ENCODE measurements at regions not wholly inside any gene's neighbourhood (a gene's known extent, or its start where the extent isn't known, plus 50 kb on each side); places are given as distances from the start of the nearest gene placed in this dataset.
"Not testable (repeated sequence)": the region's sequence is repeated elsewhere in the genome, so short reads cannot be mapped to it uniquely, and the experiment has no call there.

DNA sequence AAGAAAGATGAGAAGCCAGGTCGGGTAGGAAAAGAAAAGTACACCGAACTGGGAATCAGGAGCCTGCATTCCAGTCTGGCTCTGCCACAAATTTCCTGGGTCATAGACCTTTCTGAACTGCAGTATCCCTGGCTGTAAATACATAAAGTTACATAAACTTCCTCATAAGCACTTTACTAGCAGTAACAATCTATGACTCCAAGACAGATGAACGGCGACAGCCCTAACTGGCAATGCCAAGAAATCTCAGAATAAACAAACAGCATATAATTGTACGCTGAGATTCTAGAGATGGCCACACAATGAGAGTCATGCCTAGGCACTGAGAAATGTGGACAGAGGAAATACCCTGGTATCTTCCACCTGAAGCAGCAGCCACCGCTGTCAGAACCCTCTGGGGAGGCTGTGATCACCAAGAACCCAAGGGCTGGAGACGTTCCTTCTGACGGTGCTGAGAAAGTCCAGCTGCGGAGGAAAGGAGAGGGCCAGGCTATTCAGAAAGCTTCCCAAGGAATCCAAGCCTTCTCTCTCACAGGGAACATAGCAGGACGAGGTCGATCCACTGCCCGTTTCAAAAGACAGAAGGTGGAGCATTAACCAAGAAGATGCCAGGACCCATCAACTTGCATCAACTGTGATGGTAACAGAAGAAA, 89.3 kb upstream of the SLC66A3 start:
- DNase-seq (ENCODE audit: low spot score) = no peak
- in situ Hi-C loops (cut with HindIII; ENCODE audit: low sequenced_read_pairs) = no loop called here

DNA sequence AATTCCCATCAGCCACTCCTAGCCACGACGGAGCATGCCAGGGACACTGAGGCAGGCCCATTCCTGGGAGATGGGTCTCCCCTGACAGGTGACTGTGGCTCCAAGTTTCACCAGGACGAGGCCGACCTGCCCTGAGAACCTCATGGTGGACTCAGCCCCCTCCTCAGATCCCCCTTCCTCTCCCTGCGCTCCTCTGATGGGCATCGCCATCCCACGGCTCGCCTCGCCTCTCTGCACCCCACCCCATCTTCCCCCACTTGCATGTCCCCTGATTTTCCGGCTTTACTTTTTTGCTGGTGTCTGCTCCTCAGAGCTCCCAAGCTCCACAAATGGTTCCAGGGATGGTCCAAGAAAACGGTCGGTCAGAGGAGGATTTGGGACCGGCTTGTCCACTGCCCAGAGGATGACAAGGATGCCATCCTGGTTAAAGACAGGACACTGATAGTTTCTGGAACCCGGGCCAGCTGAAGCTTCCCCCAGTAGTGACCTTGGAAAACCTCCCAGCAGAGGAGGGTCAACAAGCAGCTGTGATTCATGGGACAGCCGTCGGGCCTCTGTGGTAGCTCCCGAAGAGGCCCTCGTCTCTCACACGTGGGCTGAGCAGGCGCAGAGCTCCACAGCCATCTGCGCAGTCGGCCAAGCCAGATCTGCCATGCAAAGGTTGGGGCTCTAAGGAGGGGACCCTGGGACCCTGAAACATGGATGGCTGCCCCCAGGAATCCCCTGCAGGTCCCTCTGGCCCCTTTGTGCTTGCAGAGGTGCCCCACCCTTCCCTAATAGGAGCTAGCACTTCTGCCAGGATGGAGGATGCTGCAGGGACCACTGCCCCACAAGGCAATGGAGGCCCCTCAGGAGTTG, 87.8 kb upstream of the SLC66A3 start:
- DNase-seq (ENCODE audit: low spot score) = no peak

DNA sequence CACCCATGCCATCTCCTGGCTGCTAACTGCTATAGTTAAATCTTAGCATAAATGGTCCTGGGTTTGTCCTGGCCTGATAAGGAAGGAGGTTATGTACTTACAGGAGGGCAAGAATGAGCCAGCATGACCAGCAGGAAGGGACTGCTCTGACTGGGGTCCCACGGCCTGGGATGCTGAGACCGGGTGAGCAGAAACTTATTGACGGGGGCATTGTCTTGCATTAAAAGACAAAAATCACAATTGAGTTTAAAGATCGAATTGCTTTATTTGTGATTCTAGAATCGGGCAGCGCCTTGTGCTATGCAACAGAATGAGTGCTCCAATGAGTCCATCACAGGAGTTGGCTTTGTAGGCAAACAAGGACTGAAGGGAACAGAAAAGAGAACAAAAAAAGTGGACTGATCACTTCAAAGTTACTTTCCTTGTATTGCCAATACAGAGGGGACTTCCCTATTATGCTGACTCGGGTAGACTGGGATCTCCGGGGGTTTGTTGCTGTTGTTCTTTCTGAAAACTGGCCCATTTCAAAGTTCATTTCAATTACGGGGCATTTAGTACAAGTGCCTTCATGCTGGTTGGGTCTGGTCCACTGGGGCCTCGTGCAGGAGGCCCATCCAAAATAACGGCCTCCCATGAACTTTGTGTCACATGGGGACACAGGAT, 87.1 kb upstream of the SLC66A3 start:
- in situ Hi-C loops (cut with HindIII; ENCODE audit: low sequenced_read_pairs) = no loop called here
- no peak for DNase-seq (ENCODE audit: low spot score)

More for the DNA sequence above, 87.8 kb upstream of the SLC66A3 start:
- in situ Hi-C loops (cut with HindIII; ENCODE audit: low sequenced_read_pairs) = no loop called here

DNA sequence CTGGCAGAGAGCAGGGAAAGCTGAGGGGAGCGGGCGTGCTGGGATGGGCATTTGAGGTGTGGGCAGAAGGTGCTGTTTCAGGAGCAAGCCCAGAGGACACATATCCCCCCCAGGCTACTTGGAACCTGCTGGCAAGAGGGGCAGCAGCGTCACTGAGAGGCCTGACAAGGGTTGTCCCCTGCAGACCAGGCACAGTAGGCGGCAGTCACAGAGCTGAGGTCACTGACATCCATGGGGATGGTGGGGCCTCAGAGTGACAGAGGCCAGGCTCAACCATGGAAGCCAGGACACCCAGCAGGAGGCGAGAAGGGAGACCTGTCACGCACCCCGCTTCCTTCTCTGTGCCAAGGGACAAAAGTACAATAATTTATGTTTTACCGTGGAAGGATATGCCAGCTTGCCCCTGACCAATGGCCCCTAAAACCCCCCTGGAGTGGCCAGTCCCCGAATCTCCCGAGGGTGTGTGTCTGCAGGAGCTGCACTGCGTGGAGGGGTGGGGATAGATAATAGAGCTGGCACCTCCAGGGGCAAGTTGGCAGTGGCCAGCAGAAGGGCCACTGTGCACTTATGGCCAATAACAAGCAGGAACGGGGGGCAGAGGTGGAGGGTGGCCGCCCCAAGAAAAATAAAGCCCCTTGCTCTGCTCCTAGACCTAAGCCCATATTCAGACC, 86.3 kb upstream of the SLC66A3 start:
- no peak for DNase-seq (ENCODE audit: low spot score)
- in situ Hi-C loops (cut with HindIII; ENCODE audit: low sequenced_read_pairs) = no loop called here

DNA sequence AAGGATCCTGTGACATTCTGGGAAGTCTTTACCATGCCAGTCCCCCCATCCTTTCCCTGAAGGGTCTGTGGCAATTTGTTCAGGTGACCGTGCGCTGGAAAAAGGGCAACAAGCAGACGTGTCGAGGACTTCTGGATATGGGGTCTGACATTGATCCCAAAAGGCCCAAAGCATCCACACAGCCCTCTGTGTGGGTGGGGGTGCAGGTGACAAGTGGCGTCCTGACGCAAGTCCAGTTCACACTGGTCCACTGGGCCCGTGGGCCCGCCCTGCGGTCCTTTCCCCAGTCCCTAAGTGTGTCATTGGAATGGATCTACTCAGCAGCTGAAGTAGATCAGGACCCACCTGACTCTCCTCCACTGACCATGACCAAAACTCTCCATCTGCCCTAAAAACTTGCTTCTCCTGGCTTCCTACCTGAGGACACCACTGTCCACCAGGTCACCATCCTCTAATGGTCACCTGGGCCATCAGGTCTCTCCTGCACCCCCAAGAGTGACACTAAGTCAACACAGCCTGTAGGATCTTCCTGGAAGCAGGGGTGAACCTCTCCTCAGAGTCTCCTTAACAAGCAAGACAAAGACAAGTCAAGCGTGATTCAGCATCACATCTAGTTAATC, 85.6 kb upstream of the SLC66A3 start:
- no peak for DNase-seq (ENCODE audit: low spot score)
- in situ Hi-C loops (cut with HindIII; ENCODE audit: low sequenced_read_pairs) = no loop called here

DNA sequence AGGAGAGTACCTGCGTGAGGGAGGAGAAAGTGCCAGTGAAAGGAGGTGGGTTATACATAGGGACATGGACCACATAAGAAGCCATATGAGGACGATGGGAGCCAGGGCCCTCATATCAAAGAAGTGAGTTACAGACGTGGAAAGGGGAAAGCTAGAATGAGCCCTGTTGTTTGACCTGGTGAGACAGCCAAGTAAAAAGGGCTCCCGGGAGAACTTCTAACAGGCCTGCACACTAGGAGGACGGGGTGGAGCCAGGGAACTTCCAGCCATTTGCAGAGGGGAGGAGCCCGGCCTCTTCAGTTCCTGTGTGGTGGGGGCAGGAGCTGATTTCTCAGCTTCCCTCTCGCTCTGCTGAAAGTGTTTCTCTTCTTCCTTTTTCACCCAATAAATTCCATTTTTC, 84.1 kb upstream of the SLC66A3 start:
- no peak for DNase-seq (ENCODE audit: low spot score)
- in situ Hi-C loops (cut with HindIII; ENCODE audit: low sequenced_read_pairs) = no loop called here

DNA sequence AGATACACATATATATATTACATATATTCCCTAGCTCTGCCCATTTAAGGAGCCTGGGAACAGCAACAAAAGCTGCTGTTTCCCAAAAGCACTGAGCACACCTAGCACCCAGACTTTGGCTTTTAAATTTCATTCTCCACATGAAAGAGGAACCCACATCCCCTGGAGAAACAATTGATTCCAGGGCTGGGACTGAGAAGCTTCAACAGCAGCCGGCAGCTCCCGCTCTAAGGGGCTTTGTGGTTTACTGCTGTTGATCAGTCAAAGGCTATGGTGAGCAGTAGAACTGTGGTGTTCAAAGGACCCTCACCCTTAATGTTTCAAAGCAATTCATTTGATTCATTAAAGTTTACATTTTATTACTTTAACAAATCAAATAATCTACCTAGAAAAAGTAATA, 83.3 kb upstream of the SLC66A3 start:
- in situ Hi-C loops (cut with HindIII; ENCODE audit: low sequenced_read_pairs) = no loop called here
- no peak for DNase-seq (ENCODE audit: low spot score)

DNA sequence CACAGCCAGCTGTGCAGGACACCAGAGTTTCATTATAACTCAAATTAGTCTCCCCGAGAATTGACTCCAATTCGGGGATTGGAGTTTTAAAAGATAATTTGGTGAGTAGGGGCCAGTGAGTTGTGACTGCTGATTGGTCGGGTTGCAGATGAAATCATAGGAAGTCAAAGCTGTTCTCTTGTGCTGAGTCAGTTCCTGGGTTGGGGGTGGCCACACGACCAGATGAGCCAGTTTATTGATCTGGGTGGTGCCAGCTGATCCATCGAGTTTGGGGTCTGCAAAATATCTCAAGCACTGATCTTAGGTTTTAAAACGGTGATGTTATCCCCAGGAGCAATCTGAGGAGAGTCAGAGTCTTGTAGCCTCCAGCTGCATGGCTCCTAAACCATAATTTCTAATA, 82.7 kb upstream of the SLC66A3 start:
- no peak for DNase-seq (ENCODE audit: low spot score)
- in situ Hi-C loops (cut with HindIII; ENCODE audit: low sequenced_read_pairs) = no loop called here

DNA sequence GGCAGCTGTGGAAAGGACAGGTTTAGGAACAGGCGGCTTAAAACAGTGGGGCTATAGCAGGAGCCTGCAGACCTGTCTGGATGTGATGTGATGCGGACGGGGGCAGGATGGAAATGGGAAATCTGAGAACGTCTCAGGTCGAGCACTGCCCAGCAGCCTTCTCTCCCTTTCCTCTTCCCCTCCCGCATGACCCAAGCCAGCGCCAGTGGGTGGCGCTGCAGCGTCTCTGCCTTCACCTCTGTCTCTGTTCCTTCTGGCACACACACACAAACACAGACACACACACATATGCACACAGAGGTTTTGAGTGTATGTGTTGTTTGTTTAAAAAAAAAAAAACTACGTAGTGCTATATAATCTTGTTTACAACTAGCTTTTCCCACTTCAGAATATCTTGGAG, 82.0 kb upstream of the SLC66A3 start:
- DNase-seq (ENCODE audit: low spot score) = peak; percentile 4
- in situ Hi-C loops (cut with HindIII; ENCODE audit: low sequenced_read_pairs) = no loop called here

DNA sequence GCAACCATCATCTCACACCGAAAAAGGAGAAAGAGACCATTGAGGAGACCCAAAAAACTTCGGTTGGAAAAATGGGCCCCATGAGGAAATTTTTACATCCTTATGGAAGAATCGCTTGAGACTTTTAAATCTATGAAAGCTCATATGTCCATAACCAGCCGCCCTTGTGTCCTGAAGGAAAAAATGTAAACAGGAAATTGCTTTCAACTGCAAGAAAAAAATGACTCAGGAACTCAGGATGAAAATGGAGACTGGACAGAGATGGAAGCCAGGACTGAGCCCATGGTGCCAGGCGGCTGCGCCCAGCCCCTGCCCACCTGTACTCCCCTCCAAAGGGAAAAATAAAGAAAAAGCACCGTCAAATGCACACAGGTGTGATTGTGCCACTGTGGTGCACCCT, 81.5 kb upstream of the SLC66A3 start:
- in situ Hi-C loops (cut with HindIII; ENCODE audit: low sequenced_read_pairs) = no loop called here
- DNase-seq (ENCODE audit: low spot score) = no peak

DNA sequence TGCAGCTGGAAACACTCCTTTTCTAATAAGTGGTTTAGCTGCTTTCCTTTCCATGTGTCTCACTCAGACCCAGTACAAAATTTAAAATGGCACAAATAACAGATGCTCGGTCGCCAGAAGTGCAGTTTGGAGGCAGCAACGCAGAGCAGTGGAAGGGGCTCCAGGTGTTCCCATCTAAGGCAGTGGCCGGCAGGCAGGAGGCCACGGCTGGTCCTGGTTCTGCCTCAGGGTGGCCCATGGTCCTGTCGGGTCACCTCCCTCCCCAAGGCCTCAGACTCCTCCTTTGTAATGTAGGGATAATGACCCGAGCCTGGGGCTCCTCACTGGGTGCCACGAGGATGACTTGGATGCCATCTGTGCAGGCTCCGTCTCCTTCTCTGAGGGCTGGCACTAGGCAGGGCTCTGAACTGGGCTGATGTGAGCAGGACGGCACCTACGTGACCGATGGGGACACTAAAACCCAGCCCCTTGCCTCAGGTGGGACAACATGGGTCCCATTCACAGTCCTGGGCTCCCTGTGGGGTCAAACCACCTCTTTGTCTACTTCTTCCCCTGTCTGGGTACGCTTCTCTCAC, 80.9 kb upstream of the SLC66A3 start:
- in situ Hi-C loops (cut with HindIII; ENCODE audit: low sequenced_read_pairs) = no loop called here
- DNase-seq (ENCODE audit: low spot score) = no peak

DNA sequence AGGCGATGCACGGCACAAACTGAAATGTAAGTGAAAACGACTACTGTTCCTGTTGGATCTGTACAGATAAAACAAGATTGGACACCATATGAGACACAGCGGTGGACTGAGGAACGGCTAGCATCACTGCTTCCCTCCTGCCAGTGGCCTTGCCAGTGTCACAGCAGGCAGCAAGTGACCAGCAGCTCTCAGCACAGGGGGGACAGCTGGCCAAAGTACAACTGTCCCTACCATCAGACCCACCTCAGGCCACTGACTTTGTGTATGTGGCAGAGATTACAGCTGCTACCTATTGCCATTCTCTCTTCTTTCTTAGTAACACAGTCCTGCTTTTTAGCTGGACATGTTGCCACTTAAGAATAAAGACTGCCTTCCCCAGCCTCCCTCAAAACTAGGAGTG, 80.0 kb upstream of the SLC66A3 start:
- in situ Hi-C loops (cut with HindIII; ENCODE audit: low sequenced_read_pairs) = no loop called here
- DNase-seq (ENCODE audit: low spot score) = no peak

DNA sequence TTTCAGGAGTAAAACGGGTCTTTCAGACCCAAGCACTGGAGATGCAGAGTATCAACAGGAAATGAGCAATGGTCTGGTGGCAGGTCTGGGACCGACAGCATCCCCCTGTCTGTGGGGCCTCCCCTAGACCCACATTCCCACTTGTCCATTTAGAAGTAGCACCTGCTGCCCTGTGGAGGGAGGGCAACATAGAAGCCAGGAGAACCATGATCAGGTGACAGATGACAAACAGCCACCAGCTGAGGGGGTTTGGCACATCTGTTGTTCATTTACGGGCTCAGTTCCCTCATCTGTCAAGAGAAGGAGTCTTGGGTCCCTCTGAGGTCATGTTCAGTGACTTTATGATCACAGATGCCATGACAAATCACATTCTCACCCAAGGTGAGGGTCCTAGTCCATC, 77.9 kb upstream of the SLC66A3 start:
- in situ Hi-C loops (cut with HindIII; ENCODE audit: low sequenced_read_pairs) = no loop called here

DNA sequence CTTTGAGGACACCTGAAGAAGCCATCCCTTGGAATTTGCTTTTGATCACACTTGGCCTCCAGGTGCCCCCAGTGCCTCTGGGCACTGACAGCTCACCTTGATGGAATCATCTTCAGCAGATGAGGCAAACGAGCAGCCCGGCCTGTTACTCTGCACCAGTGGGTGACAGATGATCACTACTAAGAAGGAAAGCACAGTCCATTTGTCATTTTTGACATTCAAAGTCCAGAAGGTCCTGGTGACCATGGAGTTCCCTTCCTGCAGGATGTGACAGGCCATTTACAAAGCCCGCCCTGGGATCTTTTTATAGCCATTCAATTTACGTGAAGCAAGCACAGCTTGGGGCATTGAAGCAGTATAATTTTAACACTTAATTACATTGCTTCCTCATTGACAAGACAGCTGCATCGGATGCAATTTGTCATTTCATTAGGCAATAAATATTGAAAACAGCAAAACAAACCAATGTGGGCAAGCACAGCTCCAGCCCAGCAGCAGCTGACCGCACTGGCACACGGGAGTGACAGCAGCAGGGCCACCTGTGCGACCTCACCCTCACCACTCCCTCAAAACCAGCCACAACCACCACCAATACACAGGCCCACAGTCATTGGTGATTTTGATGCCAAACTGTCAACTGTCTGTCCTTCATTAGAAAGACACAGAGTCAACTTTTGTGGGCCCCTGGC, 76.0 kb upstream of the SLC66A3 start:
- DNase-seq (ENCODE audit: low spot score) = no peak
- in situ Hi-C loops (cut with HindIII; ENCODE audit: low sequenced_read_pairs) = no loop called here

More for the DNA sequence above, 77.9 kb upstream of the SLC66A3 start:
- DNase-seq (ENCODE audit: low spot score) = no peak

DNA sequence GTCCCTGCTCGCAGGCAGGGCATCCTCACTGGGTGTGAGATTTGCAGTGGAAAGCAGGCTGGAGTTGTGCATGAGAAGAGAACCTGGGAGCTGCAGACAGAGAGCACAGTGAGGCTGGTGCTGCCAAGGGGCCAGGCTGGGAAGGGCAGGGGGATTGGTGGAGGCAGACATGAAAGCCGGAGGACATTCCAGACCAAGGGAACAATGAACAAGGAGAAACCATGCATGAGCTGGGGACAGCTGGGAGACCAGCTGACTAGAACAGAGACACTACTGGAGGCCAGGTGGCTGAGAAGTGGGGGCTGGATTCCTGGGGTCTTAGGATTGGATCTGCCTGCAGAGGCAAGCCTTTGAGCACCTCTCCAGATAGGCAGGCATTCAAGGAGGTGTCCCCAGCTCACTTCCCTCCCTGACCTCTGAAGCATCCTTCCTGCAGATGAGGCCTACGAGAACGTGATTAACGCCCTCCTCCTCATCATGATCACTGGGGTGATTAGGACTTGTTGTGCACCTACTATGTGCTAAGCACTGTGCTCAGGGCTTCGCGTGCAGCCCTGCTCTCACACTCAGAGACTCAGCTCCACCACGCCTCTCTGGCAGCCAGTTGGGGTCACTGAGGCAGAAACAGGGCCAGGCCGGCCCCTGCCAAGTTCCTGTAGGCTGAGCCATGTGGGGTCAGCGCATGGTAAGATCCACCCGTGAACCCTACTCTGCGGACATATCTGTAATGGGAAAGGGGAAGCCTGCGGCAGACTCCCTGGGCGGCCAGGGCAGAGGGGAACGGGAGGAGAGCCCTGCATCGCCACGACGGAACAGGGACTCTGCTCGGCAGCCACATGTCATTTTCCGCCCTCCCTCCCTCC, 74.8 kb upstream of the SLC66A3 start:
- in situ Hi-C loops (cut with HindIII; ENCODE audit: low sequenced_read_pairs) = no loop called here
- DNase-seq (ENCODE audit: low spot score) = no peak

DNA sequence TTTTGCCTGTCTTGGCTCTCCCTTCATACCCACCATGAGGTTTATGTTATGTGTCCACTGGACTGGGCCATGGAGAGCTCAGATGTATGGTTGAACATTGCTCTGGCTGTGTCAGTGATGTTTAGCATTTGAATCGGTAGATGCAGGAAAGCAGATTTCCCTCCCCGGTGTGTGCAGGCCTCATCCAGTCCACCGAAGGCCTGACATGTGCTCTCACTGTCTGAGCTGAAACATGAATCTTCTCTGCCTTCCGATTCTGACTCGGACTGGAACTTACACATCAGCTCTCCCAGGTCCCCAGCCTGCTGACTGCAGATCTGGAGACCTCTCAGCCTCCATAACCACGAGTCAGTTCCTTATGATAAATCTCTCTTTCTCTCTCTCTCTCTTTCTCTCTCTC, 72.4 kb upstream of the SLC66A3 start:
- in situ Hi-C loops (cut with HindIII; ENCODE audit: low sequenced_read_pairs) = no loop called here
- no peak for DNase-seq (ENCODE audit: low spot score)

DNA sequence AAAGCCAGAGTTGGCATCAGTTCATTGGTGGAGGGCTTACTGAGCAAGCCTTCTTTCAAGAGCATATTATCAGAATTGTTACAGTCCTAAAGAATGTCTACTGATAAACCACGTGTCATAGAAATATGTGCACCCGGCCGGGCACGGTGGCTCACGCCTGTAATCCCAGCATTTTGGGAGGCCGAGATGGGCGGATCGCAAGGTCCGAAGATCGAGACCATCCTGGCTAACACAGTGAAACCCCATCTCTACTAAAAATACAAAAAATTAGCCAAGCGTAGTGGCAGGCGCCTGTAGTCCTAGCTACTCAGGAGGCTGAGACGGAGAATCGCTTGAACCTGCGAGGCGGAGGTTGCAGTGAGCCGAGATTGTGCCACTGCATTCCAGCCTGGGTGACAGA, 66.4 kb upstream of the SLC66A3 start:
- DNase-seq (ENCODE audit: low spot score); in situ Hi-C loops (cut with HindIII; ENCODE audit: low sequenced_read_pairs): not testable (repeated sequence)

DNA sequence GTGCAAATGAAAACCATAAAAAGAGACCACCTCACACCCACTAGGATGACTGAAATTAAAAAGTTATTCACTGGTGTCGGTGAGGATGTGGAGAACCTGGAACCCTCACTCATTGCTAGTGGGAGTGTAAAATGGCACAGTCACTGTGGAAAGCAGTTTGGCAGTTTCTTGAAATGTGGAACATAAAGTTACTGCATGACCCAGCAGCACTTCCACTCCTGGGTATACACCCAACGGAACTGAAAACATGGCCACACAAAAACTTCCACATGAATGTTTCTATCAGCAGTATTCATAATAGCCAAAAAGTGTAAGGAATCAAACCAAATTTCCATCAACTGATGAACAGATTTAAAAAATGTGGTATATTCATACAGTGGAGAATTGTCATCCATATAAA, 65.1 kb upstream of the SLC66A3 start:
- no peak for DNase-seq (ENCODE audit: low spot score)
- in situ Hi-C loops (cut with HindIII; ENCODE audit: low sequenced_read_pairs) = no loop called here

All from G401 (cell line).